Stimulated activated CD4-positive, alpha-beta T cell treated with anti-CD3 and anti-CD28 coated beads, TNF-alpha, amount 100 ng/mL, for 24 hours (primary cell): ENCODE measurements at regions not wholly inside any gene's neighbourhood (a gene's known extent, or its start where the extent isn't known, plus 50 kb on each side); places are given as distances from the start of the nearest gene placed in this dataset.
"Not testable (repeated sequence)": the region's sequence is repeated elsewhere in the genome, so short reads cannot be mapped to it uniquely, and the experiment has no call there.

Experiments used
- DNase-seq, 3 experiments: peaks; one replicate each; pipeline ENCODE4 v3.0.0-alpha.2; 2020; ENCODE audit warnings: low read depth in 3 of 3

DNA sequence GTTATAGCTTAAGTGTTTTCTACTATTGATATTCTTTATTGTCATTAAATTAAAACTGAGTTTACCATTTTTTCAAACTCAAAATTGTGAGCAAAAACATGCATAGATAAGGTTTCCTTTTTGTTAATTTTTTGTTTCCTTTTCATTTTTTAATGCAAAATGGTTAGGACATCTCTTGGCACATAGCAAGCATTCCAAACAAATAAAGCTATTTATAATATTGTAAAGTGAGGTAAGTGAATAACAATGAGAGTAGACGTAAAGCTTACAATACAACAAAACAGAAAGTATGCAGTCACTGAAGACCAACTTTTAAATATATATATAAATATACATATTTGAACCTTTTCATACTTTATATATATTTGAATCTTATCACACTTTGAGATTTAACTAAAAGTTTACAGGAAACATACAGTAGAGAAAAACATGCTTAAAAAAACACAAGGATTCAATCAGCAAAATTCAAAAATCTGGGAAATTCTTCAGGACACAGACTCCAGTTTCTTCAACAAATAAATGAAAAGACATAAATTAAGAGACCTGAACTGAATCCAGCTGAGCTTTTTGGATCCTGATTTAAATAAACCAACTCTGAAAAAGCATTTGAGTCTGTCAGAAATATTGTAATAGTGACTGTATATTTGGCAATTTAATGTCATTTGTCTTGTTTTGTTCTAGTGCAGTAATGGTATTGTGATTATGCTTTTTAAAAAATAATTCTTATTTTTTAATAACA, 67.5 kb upstream of the SAMSN1 start:
- no peak for DNase-seq

GRCh38 chr21:14610119-14610518, 64.0 kb upstream of the SAMSN1 start:
- not testable (repeated sequence) for DNase-seq

DNA sequence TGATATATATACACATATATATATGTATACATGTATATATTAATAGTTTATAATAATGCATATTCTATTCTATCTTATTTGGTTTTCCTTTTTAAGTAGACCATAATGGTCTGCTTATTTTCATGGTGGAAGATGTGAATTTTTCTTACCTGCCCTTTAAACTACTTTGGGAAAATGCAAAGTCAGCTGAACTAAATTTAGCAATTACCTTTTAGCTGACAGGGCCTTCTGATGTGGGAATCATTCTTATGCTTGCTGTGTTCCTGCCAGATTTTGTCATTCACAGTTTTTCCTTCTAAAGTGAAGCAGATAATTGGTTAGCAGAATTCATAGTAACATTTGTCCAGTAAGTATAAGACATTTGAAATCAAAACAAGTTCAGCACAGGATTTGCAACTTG, 63.2 kb upstream of the SAMSN1 start:
- DNase-seq: no peak

- no peak for DNase-seq
Measured at GRCh38 chr21:14607262-14607661, 61.1 kb upstream of the SAMSN1 start.

DNA sequence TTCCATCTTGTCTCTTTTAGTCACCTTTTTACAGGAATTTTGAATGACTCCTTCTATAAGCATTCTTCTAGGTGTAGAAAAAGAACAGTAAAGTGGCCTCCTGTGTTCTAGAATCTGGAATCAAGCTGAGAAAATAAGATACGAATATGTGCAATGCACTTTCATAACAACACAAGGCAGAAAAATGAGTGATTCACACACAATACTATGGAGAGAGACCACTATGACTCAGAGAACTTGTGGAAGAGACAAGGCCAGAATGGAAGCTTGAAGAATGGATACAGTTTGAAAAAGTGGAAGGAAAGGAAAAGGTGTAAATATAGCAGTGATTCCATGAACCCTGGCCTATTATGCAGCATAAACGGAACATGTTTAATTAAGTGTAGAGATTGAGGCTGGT, 57.1 kb upstream of the SAMSN1 start:
- no peak for DNase-seq

DNA sequence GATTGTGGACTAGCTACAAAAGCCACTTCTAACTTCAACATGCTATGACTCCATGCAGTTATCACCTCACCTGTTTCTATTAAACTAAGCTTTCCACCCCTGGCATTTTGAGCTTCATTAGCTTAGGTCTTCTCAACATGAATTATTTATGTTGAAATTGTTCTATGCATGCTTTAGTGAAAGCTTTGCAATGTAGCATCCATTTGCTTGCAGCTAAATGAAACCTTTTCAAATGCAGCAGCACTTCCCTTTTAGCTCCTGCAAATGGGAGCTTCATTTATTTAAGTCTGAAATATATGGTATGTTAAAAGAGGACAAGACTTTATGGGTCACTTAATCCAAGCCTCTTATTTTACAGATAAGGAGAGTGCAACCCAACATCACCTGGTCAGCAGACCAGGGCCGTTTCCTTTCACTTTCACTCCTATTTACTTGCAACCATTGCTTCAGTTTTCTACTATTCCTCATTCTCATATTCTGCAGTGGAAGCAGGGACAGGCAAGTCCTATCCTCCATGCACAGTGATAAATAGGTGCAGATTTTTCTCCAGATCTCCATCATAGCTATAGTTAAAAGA, 56.4 kb upstream of the SAMSN1 start:
- DNase-seq: no peak

- DNase-seq: no peak
Measured at GRCh38 chr21:14600569-14601297, 54.6 kb upstream of the SAMSN1 start.

DNA sequence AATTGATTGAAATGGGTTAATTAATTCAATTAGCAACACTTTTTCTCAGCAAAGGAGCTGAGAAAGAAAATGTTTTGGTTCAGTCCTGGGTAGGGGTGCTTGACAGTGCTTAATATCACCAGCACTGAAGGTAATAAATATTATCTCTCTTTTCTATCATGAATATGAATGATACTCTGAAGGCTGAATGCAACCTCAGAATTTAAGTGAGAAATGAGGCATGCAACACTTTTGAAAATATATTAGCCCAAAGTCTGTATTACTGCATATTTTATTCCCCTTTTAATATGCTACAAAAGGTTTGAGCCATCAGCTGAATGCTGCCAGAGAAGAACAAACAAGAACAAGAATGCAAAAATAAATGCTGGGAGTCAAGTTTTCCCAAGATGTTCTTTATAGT, 52.0 kb upstream of the SAMSN1 start:
- no peak for DNase-seq
